ENCODE measurements at regions not wholly inside any gene's neighbourhood (a gene's known extent, or its start where the extent isn't known, plus 50 kb on each side); places are given as distances from the start of the nearest gene placed in this dataset.

GRCh38 chr12:88662093-88662492 is 81.8 kb upstream of the KITLG start:
- no peak for TF ChIP-seq GATA2 (IDR thresholded peaks at IDR 0.05; ENCODE audit: low read depth, low read length)
- TF ChIP-seq GATA3 (IDR thresholded peaks at IDR 0.05; ENCODE audit: low read depth, low read length) = no peak
